Calu3 (cell line): ENCODE measurements at regions not wholly inside any gene's neighbourhood (a gene's known extent, or its start where the extent isn't known, plus 50 kb on each side); places are given as distances from the start of the nearest gene placed in this dataset.
"Not testable (repeated sequence)": the region's sequence is repeated elsewhere in the genome, so short reads cannot be mapped to it uniquely, and the experiment has no call there.

ENCODE experiments used
- BruUV-seq: library from RNA; stranded (reverse); fragments of 400-500 nt; replicated peaks from 2 replicates; lab custom pipeline; 2021; lab: Mats Ljungman, UMichigan
- CTCF ChIA-PET: fragments of 300-600 bp; sonication (Branson Sonifier 250); formaldehyde crosslinking; loops from one replicate; lab custom pipeline; 2022; ENCODE audit warnings: antibody characterized with exemption; lab: Charles Lee
- DNase-seq: peaks from one replicate; pipeline ENCODE4 v3.0.0; 2022
- H3K27ac Mint-ChIP-seq: one replicate; pipeline ENCODE4 v1.8.0; 2022; ENCODE audit warnings: mixed read lengths; ENCODE audit not compliant: unreplicated experiment
- H3K27me3 Mint-ChIP-seq: one replicate; pipeline ENCODE4 v1.8.0; 2022; ENCODE audit warnings: mixed read lengths; ENCODE audit not compliant: unreplicated experiment
- H3K36me3 Mint-ChIP-seq: one replicate; pipeline ENCODE4 v1.8.0; 2022; ENCODE audit warnings: mild to moderate bottlenecking, moderate library complexity, mixed read lengths; ENCODE audit not compliant: insufficient read depth, unreplicated experiment
- H3K4me1 Mint-ChIP-seq: one replicate; pipeline ENCODE4 v1.8.0; 2022; ENCODE audit warnings: mild to moderate bottlenecking, low read depth, mixed read lengths; ENCODE audit not compliant: unreplicated experiment
- H3K4me3 Mint-ChIP-seq: one replicate; pipeline ENCODE4 v1.8.0; 2022; ENCODE audit warnings: mild to moderate bottlenecking, low read depth, moderate library complexity, mixed read lengths; ENCODE audit not compliant: unreplicated experiment
- H3K9me3 Mint-ChIP-seq: one replicate; pipeline ENCODE4 v1.8.0; 2022; ENCODE audit warnings: low read depth, mixed read lengths; ENCODE audit not compliant: unreplicated experiment
- intact Hi-C: fragments of 100-400 bp; cut with micrococcal nuclease; formaldehyde crosslinking; loops from one replicate; pipeline ENCODE4 v1.10.0; 2022; ENCODE audit not compliant: unreplicated experiment
- TF ChIP-seq, protein P1 (sequence below): fragments of 200-600 bp; IDR thresholded peaks from one replicate; pipeline ENCODE4 v1.8.0; 2022; ENCODE audit warnings: antibody characterized with exemption; ENCODE audit not compliant: unreplicated experiment

DNA sequence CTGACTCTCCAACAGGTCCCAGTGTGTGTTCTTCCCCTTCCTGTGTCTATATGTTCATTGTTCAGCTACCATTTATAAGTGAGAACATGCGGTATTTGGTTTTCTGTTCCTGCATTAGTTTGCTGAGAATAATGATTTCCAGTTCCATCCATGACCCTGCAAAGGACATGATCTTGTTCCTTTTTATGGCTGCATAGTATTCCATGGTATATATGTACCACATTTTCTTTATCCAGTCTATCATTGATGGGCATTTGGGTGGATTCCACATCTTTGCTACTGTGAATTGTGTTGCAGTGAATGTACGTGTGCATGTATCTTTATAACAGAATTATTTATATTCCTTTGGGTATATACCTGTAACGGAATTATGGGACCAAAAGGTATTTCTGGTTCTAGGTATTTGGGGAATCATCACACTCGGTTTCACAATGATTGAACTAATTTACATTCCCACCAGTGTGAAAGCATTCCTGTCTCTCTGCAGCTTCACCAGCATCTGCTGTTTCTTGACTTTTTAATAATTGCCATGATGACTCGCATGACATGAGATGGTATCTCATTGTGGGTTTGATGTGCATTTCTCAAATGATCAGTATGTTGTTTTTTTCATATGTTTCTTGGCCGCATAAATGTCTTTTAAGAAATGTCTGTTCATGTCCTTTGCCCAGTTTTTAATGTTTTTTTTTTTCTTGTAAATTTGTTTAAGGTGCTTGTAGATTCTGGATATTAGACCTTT, 60.2 kb downstream of the LSMEM1 start:
- no peak overlapping the region for H3K27ac Mint-ChIP-seq
- CTCF ChIA-PET = no interaction called here
- no peak for DNase-seq
- H3K27me3 Mint-ChIP-seq = no peaks in the 10 kb centered on the region
- H3K9me3 Mint-ChIP-seq = no peaks in the 10 kb centered on the region
- BruUV-seq = no TSS peak
- TF ChIP-seq, protein P1, sequence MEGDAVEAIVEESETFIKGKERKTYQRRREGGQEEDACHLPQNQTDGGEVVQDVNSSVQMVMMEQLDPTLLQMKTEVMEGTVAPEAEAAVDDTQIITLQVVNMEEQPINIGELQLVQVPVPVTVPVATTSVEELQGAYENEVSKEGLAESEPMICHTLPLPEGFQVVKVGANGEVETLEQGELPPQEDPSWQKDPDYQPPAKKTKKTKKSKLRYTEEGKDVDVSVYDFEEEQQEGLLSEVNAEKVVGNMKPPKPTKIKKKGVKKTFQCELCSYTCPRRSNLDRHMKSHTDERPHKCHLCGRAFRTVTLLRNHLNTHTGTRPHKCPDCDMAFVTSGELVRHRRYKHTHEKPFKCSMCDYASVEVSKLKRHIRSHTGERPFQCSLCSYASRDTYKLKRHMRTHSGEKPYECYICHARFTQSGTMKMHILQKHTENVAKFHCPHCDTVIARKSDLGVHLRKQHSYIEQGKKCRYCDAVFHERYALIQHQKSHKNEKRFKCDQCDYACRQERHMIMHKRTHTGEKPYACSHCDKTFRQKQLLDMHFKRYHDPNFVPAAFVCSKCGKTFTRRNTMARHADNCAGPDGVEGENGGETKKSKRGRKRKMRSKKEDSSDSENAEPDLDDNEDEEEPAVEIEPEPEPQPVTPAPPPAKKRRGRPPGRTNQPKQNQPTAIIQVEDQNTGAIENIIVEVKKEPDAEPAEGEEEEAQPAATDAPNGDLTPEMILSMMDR = no peak
- intact Hi-C loops = no loop called here
- H3K4me3 Mint-ChIP-seq = no peak overlapping the region
- no peaks in the 10 kb centered on the region for H3K4me1 Mint-ChIP-seq
- H3K36me3 Mint-ChIP-seq = no peaks in the 10 kb centered on the region

DNA sequence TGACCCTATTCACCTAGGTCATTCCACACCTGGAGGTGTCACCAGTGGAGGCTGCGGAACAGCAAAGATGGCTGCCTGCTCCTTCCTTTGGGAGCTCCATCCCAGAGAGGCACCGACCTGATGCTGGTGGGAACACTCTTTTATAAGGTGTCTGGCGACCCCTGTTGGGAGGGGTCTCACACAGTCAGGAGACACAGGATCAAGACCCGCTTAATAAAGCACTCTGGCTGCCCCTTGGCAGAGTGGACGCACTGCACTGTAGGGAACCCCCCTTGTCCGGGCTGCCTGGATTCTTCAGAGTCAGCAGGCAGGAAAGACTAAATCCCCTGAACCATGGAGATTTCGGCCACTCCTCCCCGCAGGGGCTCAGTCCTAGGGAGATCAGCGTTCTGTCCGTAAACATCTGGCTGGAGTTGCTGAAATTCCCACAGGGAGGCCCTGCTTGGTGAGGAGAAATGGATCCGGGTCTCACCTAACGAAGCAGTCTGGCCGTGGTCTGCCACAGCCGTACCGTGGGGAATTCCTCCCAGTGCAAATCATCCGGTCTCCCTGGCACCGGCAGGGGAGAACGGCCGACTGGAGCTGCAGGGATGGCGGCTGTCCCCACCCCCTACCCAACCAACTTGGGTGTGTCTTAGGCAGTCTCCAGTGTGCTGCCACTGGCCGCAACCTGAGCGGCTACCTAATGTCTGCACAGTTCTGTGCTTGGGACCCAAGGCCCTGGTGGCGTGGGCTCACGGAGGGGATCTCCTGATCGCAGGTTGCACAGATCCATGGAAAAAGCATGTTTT, 66.1 kb downstream of the LSMEM1 start:
- DNase-seq = no peak
- intact Hi-C loops = no loop called here
- TF ChIP-seq, protein P1 = no peak
- Mint-ChIP-seq H3K36me3 (no peaks in the 10 kb centered on the region), H3K4me1 (no peaks in the 10 kb centered on the region), H3K27ac (no peak overlapping the region), H3K4me3 (no peak overlapping the region), H3K9me3 (no peaks in the 10 kb centered on the region), H3K27me3 (no peaks in the 10 kb centered on the region)
- no TSS peak for BruUV-seq
- CTCF ChIA-PET = no interaction called here

DNA sequence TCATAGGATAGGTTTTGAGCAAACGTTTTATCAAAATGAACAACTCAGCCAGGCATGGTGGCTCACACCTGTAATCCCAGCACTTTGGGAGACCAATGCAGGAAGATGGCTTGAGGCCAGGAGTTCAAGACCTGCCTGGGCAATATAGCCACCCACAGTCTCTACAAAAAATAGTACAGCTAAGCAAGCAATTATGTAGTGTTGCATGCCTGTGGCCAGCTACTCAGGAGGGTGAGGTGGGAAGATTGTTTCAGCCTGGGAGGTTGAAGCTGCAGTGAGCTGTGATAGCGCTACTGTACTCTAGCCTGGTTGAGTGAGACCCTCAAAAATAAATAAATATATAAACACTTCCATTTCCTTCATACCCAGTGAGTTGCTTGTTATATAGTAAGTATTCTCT, 67.1 kb downstream of the LSMEM1 start:
- no peak for DNase-seq
- Mint-ChIP-seq H3K9me3 (no peaks in the 10 kb centered on the region), H3K27ac (no peak overlapping the region), H3K27me3 (no peaks in the 10 kb centered on the region), H3K4me1 (no peaks in the 10 kb centered on the region), H3K4me3 (no peak overlapping the region), H3K36me3 (no peaks in the 10 kb centered on the region)
- CTCF ChIA-PET = no interaction called here
- intact Hi-C loops = no loop called here
- BruUV-seq = no TSS peak
- TF ChIP-seq, protein P1 = no peak

DNA sequence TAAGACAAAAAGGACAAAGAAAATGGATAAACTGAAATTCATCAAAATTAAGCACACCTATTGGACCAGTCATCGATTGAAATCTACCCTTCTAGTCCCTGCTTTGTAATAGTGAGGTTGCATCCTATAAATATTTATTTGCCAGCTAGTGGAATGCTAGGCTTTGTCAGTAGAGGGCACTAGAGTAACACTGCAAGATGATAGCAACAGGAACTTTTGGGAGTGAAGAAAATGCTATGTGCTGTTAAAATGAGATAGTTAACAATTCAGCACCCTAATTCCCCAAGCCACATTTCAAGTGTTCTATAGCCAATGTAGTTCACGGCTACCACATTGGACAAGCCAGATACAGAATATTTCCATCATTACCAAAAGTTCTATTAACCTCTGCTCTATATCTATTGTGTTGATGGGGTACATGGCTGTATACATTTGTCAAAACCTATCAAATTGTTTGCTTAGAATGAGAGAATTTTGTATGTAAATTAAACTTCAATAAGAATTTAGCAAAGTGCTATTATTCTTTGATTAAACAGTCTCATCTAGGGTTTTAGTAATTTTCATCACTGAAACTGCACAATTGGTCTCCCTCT, 69.8 kb downstream of the LSMEM1 start:
- TF ChIP-seq, protein P1 = peak; percentile 62
- no peak overlapping the region for H3K27ac Mint-ChIP-seq
- no peak overlapping the region for H3K4me3 Mint-ChIP-seq

DNA sequence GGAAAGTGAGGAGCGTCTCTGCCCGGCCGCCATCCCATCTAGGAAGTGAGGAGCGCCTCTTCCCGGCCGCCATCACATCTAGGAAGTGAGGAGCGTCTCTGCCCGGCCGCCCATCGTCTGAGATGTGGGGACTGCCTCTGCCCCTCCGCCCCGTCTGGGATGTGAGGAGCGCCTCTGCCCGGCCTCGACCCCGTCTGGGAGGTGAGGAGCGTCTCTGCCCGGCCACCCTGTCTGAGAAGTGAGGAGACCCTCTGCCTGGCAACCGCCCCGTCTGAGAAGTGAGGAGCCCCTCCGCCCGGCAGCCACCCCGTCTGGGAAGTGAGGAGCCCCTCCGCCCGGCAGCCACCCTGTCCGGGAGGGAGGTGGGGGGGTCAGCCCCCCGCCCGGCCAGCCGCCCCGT, 70.7 kb downstream of the LSMEM1 start:
- H3K9me3 Mint-ChIP-seq, DNase-seq, H3K36me3 Mint-ChIP-seq, CTCF ChIA-PET, H3K27ac Mint-ChIP-seq, H3K27me3 Mint-ChIP-seq, H3K4me3 Mint-ChIP-seq, H3K4me1 Mint-ChIP-seq, BruUV-seq: not testable (repeated sequence)
- intact Hi-C loops = loop anchor here (2.0 to 5.0 kb wide), 2 partner anchors 463 to 1161 kb away; no protein-coding TSS in a partner anchor

More for the DNA sequence above, 69.8 kb downstream of the LSMEM1 start:
- DNase-seq = peak; percentile 45
- BruUV-seq = no TSS peak
- Mint-ChIP-seq H3K9me3 (no peaks in the 10 kb centered on the region), H3K36me3 (no peaks in the 10 kb centered on the region), H3K27me3 (no peaks in the 10 kb centered on the region), H3K4me1 (no peaks in the 10 kb centered on the region)
- CTCF ChIA-PET = interaction anchor here (0.6 to 1.0 kb wide), 4 partner anchors 11 to 1868 kb away, joined by 3 to 4 read pairs (median 3); no protein-coding TSS in a partner anchor
- intact Hi-C loops = loop anchor here (1.0 to 5.0 kb wide), 5 partner anchors 319 to 1162 kb away; no protein-coding TSS in a partner anchor
